ENCODE measurements at regions not wholly inside any gene's neighbourhood (a gene's known extent, or its start where the extent isn't known, plus 50 kb on each side); places are given as distances from the start of the nearest gene placed in this dataset.

DNA sequence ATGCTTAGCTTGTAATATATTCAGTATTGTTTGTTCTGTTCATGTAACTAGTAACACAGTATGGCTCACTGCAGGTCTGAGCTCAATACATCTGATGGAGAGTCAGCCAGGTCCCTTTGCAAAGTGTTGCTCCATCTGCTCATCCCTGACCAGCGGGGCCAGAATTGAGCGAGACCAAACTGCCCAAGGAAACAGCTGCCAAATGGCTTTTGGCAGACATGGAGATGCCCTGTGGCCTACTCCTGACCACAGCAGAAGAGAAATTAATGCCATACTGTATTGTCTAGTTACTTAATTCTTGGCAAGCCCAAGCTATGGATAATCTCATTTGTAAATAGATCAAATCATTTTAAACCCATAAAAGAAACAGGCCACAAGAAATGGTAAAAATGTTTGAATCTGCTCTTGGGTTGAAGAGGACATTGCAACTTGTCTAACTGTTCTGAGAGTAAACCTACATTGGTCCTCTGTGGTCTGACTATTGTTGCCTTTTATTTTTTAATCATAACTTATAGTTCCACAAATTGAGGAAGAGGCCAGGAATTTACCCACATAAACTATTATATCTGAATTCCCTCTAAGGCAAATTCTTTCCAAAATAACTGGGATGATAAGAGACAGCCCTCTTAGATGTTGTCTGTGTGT is 209.5 kb downstream of the EBLN2 start:
- Histone ChIP-seq H2BK20ac (ENCODE audit: low read depth, low read length) (no peak overlapping the region), H4K20me1 (ENCODE audit: insufficient read depth, low read length) (no peaks in the 10 kb centered on the region), H3K27me3 (ENCODE audit: control insufficient read depth, insufficient read depth, low read length) (no peaks in the 10 kb centered on the region), H3K9me3 (ENCODE audit: control insufficient read depth, insufficient read depth, low read length) (no peaks in the 10 kb centered on the region), H2AK5ac (ENCODE audit: low read depth, low read length) (no peak overlapping the region), H3K4me1 (ENCODE audit: control insufficient read depth, insufficient read depth, low read length) (no peaks in the 10 kb centered on the region), H3K9me1 (ENCODE audit: insufficient read depth, low read length) (no peaks in the 10 kb centered on the region), H4K5ac (ENCODE audit: low read depth, low read length) (no peak overlapping the region), H3K14ac (replicated peaks; ENCODE audit: low read depth, low read length) (no peak overlapping the region), H3K56ac (ENCODE audit: extremely low read depth, insufficient read depth, low read length) (no peak overlapping the region), H3K23ac (ENCODE audit: low read depth, low read length) (no peak overlapping the region), H3K4me3 (ENCODE audit: insufficient read depth, low read depth, low read length) (no peak overlapping the region), H2BK120ac (ENCODE audit: low read depth, low read length) (no peak overlapping the region), H2BK15ac (ENCODE audit: low read depth, low read length) (no peak overlapping the region), H2AK9ac (replicated peaks; ENCODE audit: low read depth, low read length, poor library complexity) (no peak overlapping the region), H3K18ac (ENCODE audit: low read depth, low read length) (no peak overlapping the region), H3K4ac (ENCODE audit: low read depth, low read length) (no peak overlapping the region), H3K27ac (ENCODE audit: insufficient read depth, low read length) (no peak overlapping the region), H2BK5ac (ENCODE audit: low read depth, low read length, poor library complexity, severe bottlenecking) (no peak overlapping the region), H4K91ac (ENCODE audit: insufficient read depth, low read depth, low read length) (no peak overlapping the region), H4K8ac (ENCODE audit: low read depth in 2 of 2, low read length in 2 of 2) (no peak overlapping the region), H3K4me2 (ENCODE audit: low read depth, low read length) (no peak overlapping the region), H3K79me1 (ENCODE audit: low read depth in 1 of 2, low read length in 2 of 2) (no peaks in the 10 kb centered on the region), H3K36me3 (ENCODE audit: control insufficient read depth, insufficient read depth, low read length) (no peaks in the 10 kb centered on the region), H3K9ac (ENCODE audit: low read depth, low read length) (no peak overlapping the region), H2AFZ (replicated peaks; ENCODE audit: low read length, poor library complexity) (no peak overlapping the region)
- WGBS, 2 experiments (ENCODE audit: extremely low coverage in 2 of 2, insufficient read length in 1 of 2), result no CpG with 5 or more reads among the region's 2 CpGs
- CTCF ChIA-PET, result no interaction called here
- DNase-seq (no peak), ATAC-seq (ENCODE audit: low read depth) (no peak)
- no peak for TF ChIP-seq MAFK (IDR thresholded peaks at IDR 0.05; ENCODE audit: low read depth, low read length)
- no peak for TF ChIP-seq RCOR1 (IDR thresholded peaks at IDR 0.05; ENCODE audit: insufficient replicate concordance, low read length)
- TF ChIP-seq, protein P1, sequence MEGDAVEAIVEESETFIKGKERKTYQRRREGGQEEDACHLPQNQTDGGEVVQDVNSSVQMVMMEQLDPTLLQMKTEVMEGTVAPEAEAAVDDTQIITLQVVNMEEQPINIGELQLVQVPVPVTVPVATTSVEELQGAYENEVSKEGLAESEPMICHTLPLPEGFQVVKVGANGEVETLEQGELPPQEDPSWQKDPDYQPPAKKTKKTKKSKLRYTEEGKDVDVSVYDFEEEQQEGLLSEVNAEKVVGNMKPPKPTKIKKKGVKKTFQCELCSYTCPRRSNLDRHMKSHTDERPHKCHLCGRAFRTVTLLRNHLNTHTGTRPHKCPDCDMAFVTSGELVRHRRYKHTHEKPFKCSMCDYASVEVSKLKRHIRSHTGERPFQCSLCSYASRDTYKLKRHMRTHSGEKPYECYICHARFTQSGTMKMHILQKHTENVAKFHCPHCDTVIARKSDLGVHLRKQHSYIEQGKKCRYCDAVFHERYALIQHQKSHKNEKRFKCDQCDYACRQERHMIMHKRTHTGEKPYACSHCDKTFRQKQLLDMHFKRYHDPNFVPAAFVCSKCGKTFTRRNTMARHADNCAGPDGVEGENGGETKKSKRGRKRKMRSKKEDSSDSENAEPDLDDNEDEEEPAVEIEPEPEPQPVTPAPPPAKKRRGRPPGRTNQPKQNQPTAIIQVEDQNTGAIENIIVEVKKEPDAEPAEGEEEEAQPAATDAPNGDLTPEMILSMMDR (conservative IDR thresholded peaks at IDR 0.05; ENCODE audit: low read depth, low read length), result no peak
- TF ChIP-seq MAZ (IDR thresholded peaks at IDR 0.05; ENCODE audit: borderline replicate concordance, low read depth, low read length), result no peak
- TF ChIP-seq, protein P2, sequence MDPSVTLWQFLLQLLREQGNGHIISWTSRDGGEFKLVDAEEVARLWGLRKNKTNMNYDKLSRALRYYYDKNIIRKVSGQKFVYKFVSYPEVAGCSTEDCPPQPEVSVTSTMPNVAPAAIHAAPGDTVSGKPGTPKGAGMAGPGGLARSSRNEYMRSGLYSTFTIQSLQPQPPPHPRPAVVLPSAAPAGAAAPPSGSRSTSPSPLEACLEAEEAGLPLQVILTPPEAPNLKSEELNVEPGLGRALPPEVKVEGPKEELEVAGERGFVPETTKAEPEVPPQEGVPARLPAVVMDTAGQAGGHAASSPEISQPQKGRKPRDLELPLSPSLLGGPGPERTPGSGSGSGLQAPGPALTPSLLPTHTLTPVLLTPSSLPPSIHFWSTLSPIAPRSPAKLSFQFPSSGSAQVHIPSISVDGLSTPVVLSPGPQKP (IDR thresholded peaks at IDR 0.05; ENCODE audit: borderline replicate concordance, low read depth, low read length), result no peak
- in situ Hi-C loops (cut with MboI; ENCODE audit: low sequenced_read_pairs) (loop anchor here (25.0 kb wide), 1 partner anchor 91 kb away; no protein-coding TSS in a partner anchor), intact Hi-C loops (cut with micrococcal nuclease) (no loop called here), dilution Hi-C loops (cut with HindIII; ENCODE audit: low sequenced_read_pairs, unreplicated experiment) (no loop called here)
- BruUV-seq (replicated peaks), result no TSS peak
- POLR2A ChIA-PET (ENCODE audit: unreplicated experiment), result no interaction called here
